K562 (cell line): ENCODE measurements at regions not wholly inside any gene's neighbourhood (a gene's known extent, or its start where the extent isn't known, plus 50 kb on each side); places are given as distances from the start of the nearest gene placed in this dataset.

Experiments used
- ATAC-seq: fragments of 200-7000 bp; cut with Tn5 transposase; 3 replicates; pipeline ENCODE4 v1.9.1; 2020; ENCODE audit warnings: moderate library complexity
- BruUV-seq: library from RNA; stranded (reverse); fragments of 400-500 nt; replicated peaks from 2 replicates; lab custom pipeline; 2021; lab: Mats Ljungman, UMichigan
- CTCF ChIA-PET: fragments of 300-600 bp; formaldehyde crosslinking; extraction: SDS; loops from one replicate; lab custom pipeline; 2021; ENCODE audit warnings: low intra/inter-chr PET ratio; lab: Yijun Ruan, JAX
- POLR2A ChIA-PET: fragments of 300-600, 350-650 bp; sonication (Branson Sonifier 250); formaldehyde crosslinking; extraction: SDS; loops from one replicate; lab custom pipeline; 2021; ENCODE audit warnings: antibody characterized with exemption, inconsistent platforms; lab: Yijun Ruan, JAX
- DNase-seq, 4 experiments: peaks; one replicate each; pipeline versions ENCODE4 v3.0.0 to v3.0.0-alpha.2; 2011 to 2018; ENCODE audit warnings: low spot score in 3 of 4, mixed read lengths in 3 of 4; ENCODE audit errors: extremely low read depth in 1 of 4
- FAIRE-seq: peaks from 2 replicates; lab custom pipeline; 2011; peaks lifted over from hg19 to GRCh38; lab: Jason Lieb, UNC
- H2AFZ ChIP-seq: 2 replicates; pipeline ENCODE4 v1.6.0; 2011; ENCODE audit warnings: low read depth, low read length, control low read depth, inconsistent platforms
- H3K27ac ChIP-seq: fragments of 200-600 bp; 3 replicates; pipeline ENCODE4 v1.8.0; 2011; ENCODE audit warnings: low read depth, mild to moderate bottlenecking, control low read depth, inconsistent platforms, low read length, moderate library complexity, mixed read lengths; ENCODE audit errors: extremely low read depth
- H3K27me3 ChIP-seq, 2 experiments: fragments of 300-600 bp in 1 of 2; 2 replicates in 1 of 2; 3 replicates in 1 of 2; pipeline versions ENCODE4 v1.6.0 to v1.8.0; 2011; ENCODE audit warnings: inconsistent platforms in 2 of 2, low read length in 2 of 2, mild to moderate bottlenecking in 1 of 2, mixed read lengths in 1 of 2, moderate library complexity in 1 of 2; ENCODE audit not compliant: control insufficient read depth in 2 of 2, insufficient read depth in 2 of 2
- H3K36me3 ChIP-seq: fragments of 300-600 bp; 3 replicates; pipeline ENCODE4 v1.8.0; 2011; ENCODE audit warnings: mild to moderate bottlenecking, low read length, inconsistent platforms; ENCODE audit not compliant: control insufficient read depth, insufficient read depth
- H3K4me1 ChIP-seq, 2 experiments: fragments of 200-600 bp in 1 of 2; replicated peaks in 1 of 2; 2 replicates in 1 of 2; 3 replicates in 1 of 2; pipeline versions ENCODE4 v1.5.1 to v1.8.0; 2011; ENCODE audit warnings: inconsistent platforms in 2 of 2, low read length in 2 of 2, mild to moderate bottlenecking in 1 of 2, mixed read lengths in 1 of 2, moderate library complexity in 1 of 2; ENCODE audit not compliant: control insufficient read depth in 2 of 2, insufficient read depth in 2 of 2
- H3K4me2 ChIP-seq: 2 replicates; pipeline ENCODE4 v1.6.1; 2011; ENCODE audit warnings: low read length, control low read depth, inconsistent platforms, mixed read lengths; ENCODE audit not compliant: insufficient read depth
- H3K4me3 ChIP-seq: fragments of 200-600 bp; sonication (generic), shearing (Covaris generic); 2 replicates; pipeline ENCODE4 v1.5.1; 2016; ENCODE audit warnings: control low read depth, inconsistent platforms
- H3K79me2 ChIP-seq: fragments of 200-600 bp; 3 replicates; pipeline ENCODE4 v1.8.0; 2011; ENCODE audit warnings: low read length, inconsistent platforms; ENCODE audit not compliant: control insufficient read depth, insufficient read depth
- H3K9ac ChIP-seq, 2 experiments: 2 replicates each; pipeline versions ENCODE4 v1.6.0 to v1.6.1; 2011; ENCODE audit warnings: low read depth in 2 of 2, low read length in 2 of 2, control low read depth in 1 of 2, inconsistent platforms in 1 of 2, mild to moderate bottlenecking in 1 of 2, mixed read lengths in 1 of 2; ENCODE audit not compliant: insufficient read depth in 1 of 2
- H3K9me1 ChIP-seq: one replicate; pipeline ENCODE4 v1.6.0; 2011; ENCODE audit warnings: inconsistent platforms, mild to moderate bottlenecking, low read length, moderate library complexity; ENCODE audit not compliant: control insufficient read depth, insufficient read depth
- H3K9me3 ChIP-seq: replicated peaks from 2 replicates; pipeline ENCODE4 v1.5.1; 2011; ENCODE audit warnings: low read depth, low read length, inconsistent platforms; ENCODE audit not compliant: control insufficient read depth, insufficient read depth
- H4K20me1 ChIP-seq: replicated peaks from 2 replicates; pipeline ENCODE4 v1.6.1; 2011; ENCODE audit warnings: low read length, inconsistent platforms, mixed read lengths; ENCODE audit not compliant: control insufficient read depth, insufficient read depth
- DNMT1 ChIP-seq: fragments of 450-650 bp; IDR thresholded peaks from 2 replicates; pipeline ENCODE4 v1.6.1; 2016; ENCODE audit warnings: antibody characterized with exemption, mild to moderate bottlenecking
- E2F3 ChIP-seq: fragments of 250-450 bp; sonication (Bioruptor Pico); IDR thresholded peaks from 2 replicates; pipeline ENCODE4 v1.4.0; 2020; ENCODE audit warnings: mild to moderate bottlenecking
- ELF4 ChIP-seq: fragments of 450-650 bp; formaldehyde crosslinking; IDR thresholded peaks from 2 replicates; pipeline ENCODE4 v1.4.0; 2022; ENCODE audit warnings: missing genetic modification characterization
- HNRNPLL ChIP-seq: fragments of 200-400 bp; formaldehyde crosslinking; IDR thresholded peaks from 2 replicates; pipeline ENCODE4 v1.6.1; 2017; ENCODE audit warnings: low read length, low read depth, mild to moderate bottlenecking; ENCODE audit not compliant: poor library complexity, severe bottlenecking
- MIER1 ChIP-seq: fragments of 450-650 bp; IDR thresholded peaks from 2 replicates; pipeline ENCODE4 v1.6.1; 2016; ENCODE audit warnings: antibody characterized with exemption, mild to moderate bottlenecking, low read depth
- SMAD2 ChIP-seq: fragments of 150-350 bp; IDR thresholded peaks from 2 replicates; pipeline ENCODE4 v1.6.1; 2014; ENCODE audit warnings: low read depth, mild to moderate bottlenecking, low read length
- SMAD4 ChIP-seq: fragments of 250-450 bp; sonication (Bioruptor Pico); conservative IDR thresholded peaks from 2 replicates; pipeline ENCODE4 v1.8.0; 2021; ENCODE audit warnings: inconsistent platforms, mild to moderate bottlenecking, moderate library complexity
- ZMIZ1 ChIP-seq, 2 experiments: fragments of 150-350 bp in 1 of 2; IDR thresholded peaks; 2 replicates each; pipeline ENCODE4 v1.6.1; 2012 to 2016; ENCODE audit warnings: low read depth in 2 of 2, low read length in 2 of 2, mild to moderate bottlenecking in 1 of 2, moderate library complexity in 1 of 2
- ZNF274 ChIP-seq: IDR thresholded peaks from 2 replicates; pipeline ENCODE4 v1.6.1; 2011; ENCODE audit warnings: low read depth, mild to moderate bottlenecking, low read length, moderate library complexity, borderline replicate concordance
- ZNF395 ChIP-seq: fragments of 200-800 bp; sonication (Bioruptor generic); IDR thresholded peaks from 2 replicates; pipeline ENCODE4 v1.6.1; 2017; ENCODE audit warnings: missing genetic modification characterization, missing compliant biosample characterization
- ZNF644 ChIP-seq: fragments of 200-800 bp; sonication (Bioruptor generic); IDR thresholded peaks from 2 replicates; pipeline ENCODE4 v1.6.1; 2016; ENCODE audit warnings: low read depth, missing genetic modification characterization, missing compliant biosample characterization
- WGBS: fragments of 100-300 bp; shearing (Covaris generic); methylation state at CpG from one replicate; pipeline ENCODE4 v1.1.6; 2016; ENCODE audit warnings: low coverage, mixed read lengths; ENCODE audit not compliant: insufficient coverage; ENCODE audit errors: missing lambda C conversion rate; 5-methylcytosine and 5-hydroxymethylcytosine counted together
- in situ Hi-C: fragments of 300-500 bp; cut with MboI; formaldehyde crosslinking; loops from 4 replicates; pipeline ENCODE4 v1.15.0; 2018; ENCODE audit warnings: inconsistent platforms, mixed read lengths
- intact Hi-C: fragments of 100-400 bp; cut with micrococcal nuclease; formaldehyde crosslinking; loops from 2 replicates; pipeline ENCODE4 v1.14.2; 2022
- TF ChIP-seq, protein P1 (sequence below): fragments of 450-650 bp; IDR thresholded peaks from 2 replicates; pipeline ENCODE4 v1.6.1; 2017; ENCODE audit warnings: antibody characterized with exemption
- TF ChIP-seq, protein P2 (sequence below): fragments of 150-350 bp; conservative IDR thresholded peaks from 2 replicates; pipeline ENCODE4 v1.6.1; 2014; ENCODE audit warnings: low read length

DNA sequence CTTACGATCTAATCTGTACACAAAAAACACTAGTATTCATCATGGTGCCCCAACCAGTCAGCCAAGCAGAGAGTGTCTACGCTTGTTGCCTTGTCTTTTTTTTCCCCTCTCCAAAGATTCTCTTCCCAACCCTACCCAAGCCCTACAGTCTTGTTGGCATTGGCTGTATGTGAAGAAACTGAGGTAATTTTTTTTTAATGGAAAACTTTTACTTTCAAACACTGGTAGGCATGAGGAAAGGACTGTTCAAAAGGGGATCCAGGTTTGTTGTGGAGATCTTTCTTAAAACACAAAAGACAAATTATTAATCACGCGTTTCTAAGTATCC lies 89.2 kb upstream of the PRSS16 start:
- Histone ChIP-seq H3K36me3 (no peaks in the 10 kb centered on the region), H3K27ac (peak overlapping the region; percentile 43), H3K27me3 (no peaks in the 10 kb centered on the region), H3K4me2 (peak overlapping the region; percentile 91), H4K20me1 (no peaks in the 10 kb centered on the region), H2AFZ (peak overlapping the region; percentile 93), H3K4me3 (peak overlapping the region; percentile 54), H3K9me3 (no peaks in the 10 kb centered on the region), H3K9me1 (no peaks in the 10 kb centered on the region), H3K4me1 (peaks cover 10% of the 10 kb centered on the region in 2 experiments; a peak in 3 of 5 replicates), H3K79me2 (no peaks in the 10 kb centered on the region), H3K9ac (peak overlapping the region in 1 of 2 experiments; percentile 70; a peak in 2 of 4 replicates)
- no TSS peak for BruUV-seq
- DNase-seq (no peak), ATAC-seq (no peak), FAIRE-seq (no peak)
- intact Hi-C loops = loop anchor here (1.0 to 5.0 kb wide), 3 partner anchors 31 to 551 kb away; no protein-coding TSS in a partner anchor
- WGBS = 25% methylated on average over 4 of the region's 4 CpGs
- ChIA-PET POLR2A (interaction anchor here (0.6 to 5.0 kb wide), 6 partner anchors 9 to 1632 kb away, joined by 3 to 31 read pairs (median 8); a partner anchor contains a TSS), CTCF (interaction anchor here (1.0 to 2.8 kb wide), 3 partner anchors 31 to 595 kb away, joined by 3 to 16 read pairs (median 5); no protein-coding TSS in a partner anchor)
- in situ Hi-C loops = no loop called here
- TF ChIP-seq DNMT1 (no peak), HNRNPLL (peak; percentile 44), ZMIZ1 (IDR thresholded peaks at IDR 0.05; ENCODE audit: low read depth in 2 of 2, low read length in 2 of 2) (no peak), ZNF644 (0 out of 2 replicates have a peak, but pooled peaks have one; percentile 9), MIER1 (no peak), SMAD2 (no peak), ZNF395 (CRISPR knock-in tag) (no peak; the same call in 1 of the 2 replicates), ZNF274 (no peak), SMAD4 (CRISPR knock-in tag) (0 out of 2 replicates have a peak, but pooled peaks have one; percentile 1), ELF4 (CRISPR knock-in tag) (no peak), E2F3 (CRISPR knock-in tag) (no peak)
- TF ChIP-seq, protein P1, sequence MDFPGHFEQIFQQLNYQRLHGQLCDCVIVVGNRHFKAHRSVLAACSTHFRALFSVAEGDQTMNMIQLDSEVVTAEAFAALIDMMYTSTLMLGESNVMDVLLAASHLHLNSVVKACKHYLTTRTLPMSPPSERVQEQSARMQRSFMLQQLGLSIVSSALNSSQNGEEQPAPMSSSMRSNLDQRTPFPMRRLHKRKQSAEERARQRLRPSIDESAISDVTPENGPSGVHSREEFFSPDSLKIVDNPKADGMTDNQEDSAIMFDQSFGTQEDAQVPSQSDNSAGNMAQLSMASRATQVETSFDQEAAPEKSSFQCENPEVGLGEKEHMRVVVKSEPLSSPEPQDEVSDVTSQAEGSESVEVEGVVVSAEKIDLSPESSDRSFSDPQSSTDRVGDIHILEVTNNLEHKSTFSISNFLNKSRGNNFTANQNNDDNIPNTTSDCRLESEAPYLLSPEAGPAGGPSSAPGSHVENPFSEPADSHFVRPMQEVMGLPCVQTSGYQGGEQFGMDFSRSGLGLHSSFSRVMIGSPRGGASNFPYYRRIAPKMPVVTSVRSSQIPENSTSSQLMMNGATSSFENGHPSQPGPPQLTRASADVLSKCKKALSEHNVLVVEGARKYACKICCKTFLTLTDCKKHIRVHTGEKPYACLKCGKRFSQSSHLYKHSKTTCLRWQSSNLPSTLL = 0 out of 2 replicates have a peak, but pooled peaks have one; percentile 5
- TF ChIP-seq, protein P2, sequence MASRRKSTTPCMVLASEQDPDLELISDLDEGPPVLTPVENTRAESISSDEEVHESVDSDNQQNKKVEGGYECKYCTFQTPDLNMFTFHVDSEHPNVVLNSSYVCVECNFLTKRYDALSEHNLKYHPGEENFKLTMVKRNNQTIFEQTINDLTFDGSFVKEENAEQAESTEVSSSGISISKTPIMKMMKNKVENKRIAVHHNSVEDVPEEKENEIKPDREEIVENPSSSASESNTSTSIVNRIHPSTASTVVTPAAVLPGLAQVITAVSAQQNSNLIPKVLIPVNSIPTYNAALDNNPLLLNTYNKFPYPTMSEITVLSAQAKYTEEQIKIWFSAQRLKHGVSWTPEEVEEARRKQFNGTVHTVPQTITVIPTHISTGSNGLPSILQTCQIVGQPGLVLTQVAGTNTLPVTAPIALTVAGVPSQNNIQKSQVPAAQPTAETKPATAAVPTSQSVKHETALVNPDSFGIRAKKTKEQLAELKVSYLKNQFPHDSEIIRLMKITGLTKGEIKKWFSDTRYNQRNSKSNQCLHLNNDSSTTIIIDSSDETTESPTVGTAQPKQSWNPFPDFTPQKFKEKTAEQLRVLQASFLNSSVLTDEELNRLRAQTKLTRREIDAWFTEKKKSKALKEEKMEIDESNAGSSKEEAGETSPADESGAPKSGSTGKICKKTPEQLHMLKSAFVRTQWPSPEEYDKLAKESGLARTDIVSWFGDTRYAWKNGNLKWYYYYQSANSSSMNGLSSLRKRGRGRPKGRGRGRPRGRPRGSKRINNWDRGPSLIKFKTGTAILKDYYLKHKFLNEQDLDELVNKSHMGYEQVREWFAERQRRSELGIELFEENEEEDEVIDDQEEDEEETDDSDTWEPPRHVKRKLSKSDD = no peak
